BLaER1 treated with 17β-estradiol and CSF1 and Interleukin-3, amounts not matched to agents 10 nM and 100 nM (cell line): ENCODE measurements at regions not wholly inside any gene's neighbourhood (a gene's known extent, or its start where the extent isn't known, plus 50 kb on each side); places are given as distances from the start of the nearest gene placed in this dataset.

Experiments
- H3K27ac ChIP-seq, 11 experiments: shearing (Covaris generic); formaldehyde crosslinking; 2 replicates each; pipeline ENCODE4 v1.8.1; 2022
- H3K27me3 ChIP-seq, 11 experiments: shearing (Covaris generic); formaldehyde crosslinking; 2 replicates each; pipeline ENCODE4 v1.8.1; 2022
- H3K36me3 ChIP-seq, 11 experiments: shearing (Covaris generic); formaldehyde crosslinking; 2 replicates each; pipeline ENCODE4 v1.8.1; 2022
- H3K4me1 ChIP-seq, 10 experiments: shearing (Covaris generic); formaldehyde crosslinking; 2 replicates each; pipeline ENCODE4 v1.8.1; 2022
- H3K4me2 ChIP-seq, 11 experiments: shearing (Covaris generic); formaldehyde crosslinking; 2 replicates each; pipeline ENCODE4 v1.8.1; 2022
- H3K4me3 ChIP-seq, 10 experiments: shearing (Covaris generic); formaldehyde crosslinking; 2 replicates each; pipeline ENCODE4 v1.8.1; 2022
- H3K9ac ChIP-seq, 11 experiments: shearing (Covaris generic); formaldehyde crosslinking; 2 replicates each; pipeline ENCODE4 v1.8.1; 2022
- H3K9me3 ChIP-seq, 11 experiments: shearing (Covaris generic); formaldehyde crosslinking; replicated peaks in 1 of 11; 2 replicates each; pipeline ENCODE4 v1.8.1; 2022
- H4K20me1 ChIP-seq, 11 experiments: shearing (Covaris generic); formaldehyde crosslinking; 2 replicates each; pipeline ENCODE4 v1.8.1; 2022
- Cebpa-rat ChIP-seq, 11 experiments: shearing (Covaris generic); IDR thresholded peaks; 2 replicates each; pipeline ENCODE4 v1.8.1; 2022

DNA sequence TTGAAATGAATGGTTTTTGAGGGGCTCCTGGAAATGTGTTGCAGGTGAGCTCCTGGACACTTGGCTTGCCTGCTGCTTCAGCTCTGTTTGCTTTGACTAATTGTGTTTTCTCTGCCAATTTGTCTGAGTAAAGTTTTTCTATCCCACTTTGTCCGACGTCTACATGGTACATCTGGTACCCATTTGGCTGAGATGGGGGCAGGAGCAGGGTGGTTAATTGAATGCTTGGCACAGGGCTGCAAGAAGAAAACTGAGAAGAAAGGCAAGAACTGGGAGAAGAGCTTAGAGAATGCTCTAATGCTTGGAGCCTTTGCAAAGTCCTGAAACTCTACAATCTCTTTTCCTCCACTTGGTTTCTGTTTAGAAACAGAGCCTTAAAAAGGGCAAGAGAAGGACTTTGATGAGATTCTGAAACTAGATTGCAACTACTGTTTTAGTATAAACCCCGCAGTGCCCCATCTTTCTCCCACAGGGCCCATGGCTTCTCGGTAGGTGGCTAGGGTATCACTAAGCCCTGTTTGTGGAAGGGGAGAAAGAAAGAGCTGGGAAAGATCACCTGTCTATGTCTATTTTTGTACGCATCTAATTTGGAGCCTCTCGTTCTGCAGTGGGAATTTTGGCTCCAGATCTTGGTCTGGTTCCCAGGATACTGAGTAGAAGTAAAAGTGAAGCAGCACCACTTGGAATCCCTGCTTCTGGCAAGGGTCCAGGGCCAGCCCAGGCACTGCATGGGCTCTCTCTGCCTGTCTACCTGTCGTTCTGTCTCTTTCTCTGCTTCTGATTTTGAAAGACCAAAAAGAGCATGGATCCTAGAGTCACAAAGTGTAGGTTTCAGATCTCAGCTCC is 214.4 kb downstream of the SEMA6A start:
- peaks cover 10 to 21% (median 15%) of the 10 kb centered on the region in 11 experiments; a peak in 17 of 22 replicates for H3K36me3 ChIP-seq
- peak overlapping the region in 6 of 11 experiments; percentile 14 to 60 (median 54); a peak in 12 of 22 replicates for H3K9ac ChIP-seq
- no peaks in the 10 kb centered on the region for H4K20me1 ChIP-seq
- H3K27me3 ChIP-seq = no peaks in the 10 kb centered on the region
- H3K27ac ChIP-seq = peak overlapping the region in 9 of 11 experiments; percentile 53 to 83 (median 74); a peak in 18 of 22 replicates
- peaks cover 30 to 41% (median 36%) of the 10 kb centered on the region in 10 experiments for H3K4me1 ChIP-seq
- TF ChIP-seq Cebpa-rat (IDR thresholded peaks at IDR 0.05) = no peak
- H3K4me3 ChIP-seq = no peak overlapping the region
- H3K4me2 ChIP-seq = peak overlapping the region; percentile 69 to 92 (median 80)
- peaks cover 0 to 23% (median 13%) of the 10 kb centered on the region in 11 experiments; a peak in 15 of 22 replicates for H3K9me3 ChIP-seq

DNA sequence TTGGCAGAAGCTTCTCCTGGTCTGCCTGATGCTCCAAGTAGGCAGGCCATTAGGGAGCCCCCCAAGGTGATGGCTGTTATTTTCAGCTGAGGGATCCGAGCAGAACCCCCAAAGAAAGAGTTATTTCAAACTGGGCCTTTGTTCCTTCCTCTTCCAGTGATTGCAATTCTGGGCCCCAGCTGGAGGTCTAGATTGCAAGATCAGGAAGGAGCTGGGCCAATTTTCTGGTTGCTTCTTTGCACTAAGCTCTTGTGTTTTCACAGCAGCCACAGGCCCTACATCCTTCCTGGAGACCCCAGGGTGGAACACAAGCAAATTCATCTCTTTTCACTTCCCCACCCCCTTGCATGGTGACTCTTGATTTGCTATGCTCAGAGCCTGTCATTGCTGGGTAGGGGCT is 215.0 kb downstream of the SEMA6A start:
- Histone ChIP-seq H4K20me1 (no peaks in the 10 kb centered on the region), H3K9ac (peak overlapping the region in 8 of 11 experiments; percentile 5 to 65 (median 55); a peak in 13 of 22 replicates), H3K27ac (peak overlapping the region in 9 of 11 experiments; percentile 53 to 83 (median 74); a peak in 18 of 22 replicates)

GRCh38 chr5:116358911-116359418 is 215.7 kb downstream of the SEMA6A start:
- TF ChIP-seq Cebpa-rat (IDR thresholded peaks at IDR 0.05) = no peak
- Histone ChIP-seq H4K20me1 (no peaks in the 10 kb centered on the region), H3K4me1 (peaks cover 30 to 41% (median 36%) of the 10 kb centered on the region in 10 experiments), H3K27ac (peak overlapping the region in 9 of 11 experiments; percentile 53 to 83 (median 74); a peak in 18 of 22 replicates), H3K9ac (peak overlapping the region in 8 of 11 experiments; percentile 5 to 65 (median 53); a peak in 12 of 22 replicates), H3K9me3 (peaks cover 6 to 33% (median 25%) of the 10 kb centered on the region in 11 experiments; a peak in 17 of 22 replicates), H3K4me2 (peak overlapping the region; percentile 69 to 92 (median 80)), H3K4me3 (no peak overlapping the region), H3K36me3 (peaks cover 10 to 18% (median 15%) of the 10 kb centered on the region in 11 experiments; a peak in 16 of 22 replicates), H3K27me3 (no peaks in the 10 kb centered on the region)

More for the DNA sequence above, 215.0 kb downstream of the SEMA6A start:
- H3K36me3 ChIP-seq = peaks cover 10 to 18% (median 15%) of the 10 kb centered on the region in 11 experiments; a peak in 16 of 22 replicates
- peaks cover 30 to 41% (median 36%) of the 10 kb centered on the region in 10 experiments for H3K4me1 ChIP-seq
- peak overlapping the region; percentile 69 to 92 (median 80) for H3K4me2 ChIP-seq
- peak in 8 of 11 experiments; percentile 52 to 87 (median 78); a peak in 14 of 22 replicates for TF ChIP-seq Cebpa-rat (IDR thresholded peaks at IDR 0.05)
- peaks cover 4 to 28% (median 20%) of the 10 kb centered on the region in 11 experiments; a peak in 16 of 22 replicates for H3K9me3 ChIP-seq
- no peaks in the 10 kb centered on the region for H3K27me3 ChIP-seq
- no peak overlapping the region for H3K4me3 ChIP-seq

GRCh38 chr5:116358015-116358523 is 216.6 kb downstream of the SEMA6A start:
- H3K4me1 ChIP-seq = peaks cover 30 to 41% (median 36%) of the 10 kb centered on the region in 10 experiments
- no peak overlapping the region for H3K4me3 ChIP-seq
- H3K9me3 ChIP-seq = peaks cover 10 to 40% (median 27%) of the 10 kb centered on the region in 11 experiments; a peak in 17 of 22 replicates
- no peaks in the 10 kb centered on the region for H4K20me1 ChIP-seq
- peaks cover 11 to 23% (median 19%) of the 10 kb centered on the region in 11 experiments; a peak in 19 of 22 replicates for H3K36me3 ChIP-seq
- peak overlapping the region in 5 of 11 experiments; percentile 8 to 58 (median 18); a peak in 3 of 22 replicates for H3K9ac ChIP-seq
- peak overlapping the region in 9 of 11 experiments; percentile 53 to 83 (median 74); a peak in 18 of 22 replicates for H3K27ac ChIP-seq
- no peak for TF ChIP-seq Cebpa-rat (IDR thresholded peaks at IDR 0.05)
- H3K4me2 ChIP-seq = peak overlapping the region; percentile 61 to 92 (median 80); a peak in 21 of 22 replicates
- H3K27me3 ChIP-seq = no peaks in the 10 kb centered on the region

DNA sequence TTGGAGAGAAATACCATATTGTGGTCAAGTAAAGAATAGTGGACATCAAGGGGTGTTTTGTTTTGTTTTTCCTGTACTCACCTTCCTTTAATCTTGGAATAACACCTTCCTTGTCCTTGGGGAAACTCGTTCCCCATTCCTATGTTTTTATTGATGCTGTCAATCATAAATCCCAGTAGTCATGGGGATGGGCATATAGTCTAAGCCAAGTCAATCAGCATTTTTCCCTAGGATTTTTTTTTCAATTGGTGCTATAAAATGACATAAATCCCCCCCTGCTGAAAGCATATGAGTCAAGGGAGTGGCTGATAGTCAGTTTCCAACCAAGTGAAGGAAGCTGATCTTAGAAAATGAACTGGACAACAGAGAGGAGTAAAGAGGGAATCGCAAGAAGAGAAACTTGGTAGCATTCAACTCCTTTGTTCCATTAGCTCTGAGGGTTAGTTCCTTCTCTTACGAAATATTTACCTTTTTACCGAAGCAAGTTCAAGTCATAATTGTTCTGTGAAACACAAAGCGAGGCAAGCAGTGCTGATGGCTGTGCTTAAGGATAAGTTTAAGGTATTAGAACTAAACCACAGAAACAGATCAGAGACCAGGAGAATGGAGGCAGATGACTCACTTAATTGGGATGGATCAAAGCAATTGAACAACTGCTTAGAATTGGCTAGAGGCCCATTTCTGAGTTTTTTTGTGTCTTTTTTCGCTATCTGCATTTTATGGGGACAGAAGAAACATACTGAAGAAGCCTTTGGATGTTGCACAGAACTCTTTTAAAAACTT is 218.6 kb downstream of the SEMA6A start:
- peaks cover 30 to 36% (median 35%) of the 10 kb centered on the region in 10 experiments for H3K4me1 ChIP-seq

GRCh38 chr5:116354699-116355098 is 219.9 kb downstream of the SEMA6A start:
- H3K27ac ChIP-seq = no peak overlapping the region
- peaks cover 0 to 26% (median 13%) of the 10 kb centered on the region in 11 experiments; a peak in 12 of 22 replicates for H3K36me3 ChIP-seq
- no peak overlapping the region for H3K4me3 ChIP-seq
- H4K20me1 ChIP-seq = no peaks in the 10 kb centered on the region
- peaks cover 19 to 23% (median 22%) of the 10 kb centered on the region in 10 experiments for H3K4me1 ChIP-seq
- H3K4me2 ChIP-seq = no peak overlapping the region
- H3K27me3 ChIP-seq = no peaks in the 10 kb centered on the region
- peaks cover 9 to 33% (median 23%) of the 10 kb centered on the region in 11 experiments; a peak in 18 of 22 replicates for H3K9me3 ChIP-seq
- no peak overlapping the region for H3K9ac ChIP-seq
- TF ChIP-seq Cebpa-rat (IDR thresholded peaks at IDR 0.05) = no peak

More for the DNA sequence above, 218.6 kb downstream of the SEMA6A start:
- TF ChIP-seq Cebpa-rat (IDR thresholded peaks at IDR 0.05) = no peak
- Histone ChIP-seq H3K4me3 (no peak overlapping the region), H3K9ac (no peak overlapping the region), H4K20me1 (no peaks in the 10 kb centered on the region), H3K4me2 (no peak overlapping the region), H3K27ac (no peak overlapping the region), H3K9me3 (peaks cover 9 to 34% (median 24%) of the 10 kb centered on the region in 11 experiments; a peak in 19 of 22 replicates), H3K36me3 (peaks cover 1 to 24% (median 14%) of the 10 kb centered on the region in 11 experiments; a peak in 16 of 22 replicates), H3K27me3 (no peaks in the 10 kb centered on the region)

DNA sequence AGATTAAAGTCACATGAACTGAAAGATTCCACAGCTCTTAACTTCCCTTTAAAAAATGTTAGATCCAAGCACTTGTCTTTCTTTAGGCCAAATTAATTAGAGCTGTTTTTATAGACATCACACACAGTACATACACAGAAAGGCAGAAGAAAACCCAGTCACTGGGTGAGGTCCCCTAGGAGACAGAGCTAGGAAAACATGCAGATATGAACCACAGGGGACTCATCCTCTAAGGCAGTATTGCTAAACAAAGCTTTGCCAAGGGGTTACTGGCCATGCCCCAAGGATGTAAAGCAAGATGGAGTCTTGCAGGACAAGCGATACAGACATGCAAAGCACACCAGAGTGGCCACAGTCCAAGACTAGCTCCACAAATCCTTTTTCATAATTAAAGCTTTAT is 227.0 kb downstream of the SEMA6A start:
- Histone ChIP-seq H4K20me1 (no peaks in the 10 kb centered on the region), H3K27ac (no peak overlapping the region), H3K36me3 (peaks cover 0 to 35% (median 11%) of the 10 kb centered on the region in 11 experiments; a peak in 13 of 22 replicates), H3K9me3 (peaks cover 18 to 33% (median 23%) of the 10 kb centered on the region in 11 experiments), H3K4me3 (no peak overlapping the region), H3K4me1 (peaks cover 0 to 11% (median 9%) of the 10 kb centered on the region in 10 experiments; a peak in 16 of 20 replicates), H3K4me2 (no peak overlapping the region), H3K9ac (no peak overlapping the region), H3K27me3 (no peaks in the 10 kb centered on the region)
- no peak for TF ChIP-seq Cebpa-rat (IDR thresholded peaks at IDR 0.05)

DNA sequence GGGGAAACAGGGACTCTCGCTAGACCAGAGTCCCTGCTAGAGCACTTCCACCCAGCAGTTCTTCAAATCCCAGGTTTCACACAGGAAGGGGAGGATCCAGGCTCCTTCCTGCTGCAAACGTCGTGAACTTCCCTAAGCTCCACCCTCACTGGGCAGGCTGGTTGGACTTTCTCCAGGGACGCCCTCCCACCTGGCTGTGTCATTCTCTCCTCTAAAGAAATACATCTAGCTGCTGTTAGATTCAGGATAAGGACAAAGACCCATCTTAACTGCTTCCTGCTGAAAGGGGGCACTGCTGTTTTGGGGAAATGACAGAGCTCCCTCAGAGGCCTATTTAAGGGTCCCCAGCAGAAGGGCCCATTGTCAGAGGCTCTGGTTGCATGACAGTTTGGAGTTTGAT is 230.7 kb downstream of the SEMA6A start:
- peaks cover 0 to 11% (median 9%) of the 10 kb centered on the region in 10 experiments; a peak in 16 of 20 replicates for H3K4me1 ChIP-seq
- H3K9ac ChIP-seq = no peak overlapping the region
- peak overlapping the region in 8 of 11 experiments; percentile 5 to 52 (median 26); a peak in 10 of 22 replicates for H3K4me2 ChIP-seq
- no peak overlapping the region for H3K27ac ChIP-seq
- peaks cover 0 to 17% (median 8%) of the 10 kb centered on the region in 11 experiments; a peak in 11 of 22 replicates for H3K36me3 ChIP-seq
- no peaks in the 10 kb centered on the region for H4K20me1 ChIP-seq
- H3K4me3 ChIP-seq = no peak overlapping the region
- H3K27me3 ChIP-seq = no peaks in the 10 kb centered on the region
- peaks cover 15 to 18% (median 16%) of the 10 kb centered on the region in 11 experiments for H3K9me3 ChIP-seq
- TF ChIP-seq Cebpa-rat (IDR thresholded peaks at IDR 0.05) = no peak
